ENCODE measurements at regions not wholly inside any gene's neighbourhood (a gene's known extent, or its start where the extent isn't known, plus 50 kb on each side); places are given as distances from the start of the nearest gene placed in this dataset.

DNA sequence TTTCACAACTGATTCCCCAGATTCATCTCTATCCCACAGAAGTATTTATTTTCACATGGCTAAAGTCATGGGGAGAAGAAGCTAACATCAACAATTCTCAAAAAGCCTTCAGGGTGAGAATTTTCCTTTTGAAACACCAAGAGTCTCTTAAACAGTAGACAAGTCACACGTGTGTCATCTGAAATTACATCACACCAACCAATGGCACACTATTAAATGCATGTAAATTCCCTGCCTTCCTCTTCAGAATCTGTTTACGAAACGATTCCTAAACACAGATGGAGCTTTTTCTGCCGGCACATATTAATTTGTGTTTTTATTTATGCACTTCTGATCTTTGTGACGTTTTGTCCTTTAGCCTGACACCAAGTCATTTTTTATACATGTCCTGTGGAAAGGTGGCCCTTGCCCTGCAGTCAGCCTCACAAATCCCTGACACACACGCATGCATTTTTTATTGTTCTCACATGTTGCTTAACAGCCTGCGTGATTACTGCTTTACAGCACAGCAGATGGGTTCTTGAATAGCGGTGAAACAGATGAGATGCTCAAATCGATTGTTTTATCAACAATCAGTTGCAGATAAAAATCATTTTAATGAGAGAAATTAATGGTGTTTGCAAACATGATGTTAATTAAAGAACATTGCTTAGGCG lies 735.9 kb upstream of the TENM3 start:
- Histone ChIP-seq H3F3A (ENCODE audit: insufficient read depth, low read length) (no peaks in the 10 kb centered on the region), H3K9me2 (replicated peaks; ENCODE audit: insufficient read depth, low read length) (no peaks in the 10 kb centered on the region), H3K27ac (ENCODE audit: low read length) (no peak overlapping the region), H3K9me3 (replicated peaks; ENCODE audit: insufficient read depth, low read length) (no peaks in the 10 kb centered on the region), H3K36me3 (replicated peaks; ENCODE audit: insufficient read depth, low read length) (no peaks in the 10 kb centered on the region), H3K27me3 (replicated peaks; ENCODE audit: insufficient read depth, low read length) (no peaks in the 10 kb centered on the region), H2AFZ (ENCODE audit: low read length) (no peak overlapping the region), H3K79me2 (ENCODE audit: low read length) (no peaks in the 10 kb centered on the region), H3K4me3 (ENCODE audit: low read length) (no peak overlapping the region), H4K20me1 (ENCODE audit: insufficient read depth, low read length) (no peaks in the 10 kb centered on the region), H3K9ac (ENCODE audit: low read length) (no peak overlapping the region), H3K4me1 (ENCODE audit: low read length) (no peaks in the 10 kb centered on the region), H3K4me2 (ENCODE audit: low read depth, low read length) (no peak overlapping the region)
- TF ChIP-seq, protein P1, sequence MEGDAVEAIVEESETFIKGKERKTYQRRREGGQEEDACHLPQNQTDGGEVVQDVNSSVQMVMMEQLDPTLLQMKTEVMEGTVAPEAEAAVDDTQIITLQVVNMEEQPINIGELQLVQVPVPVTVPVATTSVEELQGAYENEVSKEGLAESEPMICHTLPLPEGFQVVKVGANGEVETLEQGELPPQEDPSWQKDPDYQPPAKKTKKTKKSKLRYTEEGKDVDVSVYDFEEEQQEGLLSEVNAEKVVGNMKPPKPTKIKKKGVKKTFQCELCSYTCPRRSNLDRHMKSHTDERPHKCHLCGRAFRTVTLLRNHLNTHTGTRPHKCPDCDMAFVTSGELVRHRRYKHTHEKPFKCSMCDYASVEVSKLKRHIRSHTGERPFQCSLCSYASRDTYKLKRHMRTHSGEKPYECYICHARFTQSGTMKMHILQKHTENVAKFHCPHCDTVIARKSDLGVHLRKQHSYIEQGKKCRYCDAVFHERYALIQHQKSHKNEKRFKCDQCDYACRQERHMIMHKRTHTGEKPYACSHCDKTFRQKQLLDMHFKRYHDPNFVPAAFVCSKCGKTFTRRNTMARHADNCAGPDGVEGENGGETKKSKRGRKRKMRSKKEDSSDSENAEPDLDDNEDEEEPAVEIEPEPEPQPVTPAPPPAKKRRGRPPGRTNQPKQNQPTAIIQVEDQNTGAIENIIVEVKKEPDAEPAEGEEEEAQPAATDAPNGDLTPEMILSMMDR (IDR thresholded peaks at IDR 0.05; ENCODE audit: low read length) = no peak
- no peak for TF ChIP-seq EZH2 (optimal IDR thresholded peaks at IDR 0.05; ENCODE audit: low read depth, low read length)
- no peak for TF ChIP-seq EZH2phosphoT487 (IDR thresholded peaks at IDR 0.05; ENCODE audit: low read length)
- DNase-seq = no peak

DNA sequence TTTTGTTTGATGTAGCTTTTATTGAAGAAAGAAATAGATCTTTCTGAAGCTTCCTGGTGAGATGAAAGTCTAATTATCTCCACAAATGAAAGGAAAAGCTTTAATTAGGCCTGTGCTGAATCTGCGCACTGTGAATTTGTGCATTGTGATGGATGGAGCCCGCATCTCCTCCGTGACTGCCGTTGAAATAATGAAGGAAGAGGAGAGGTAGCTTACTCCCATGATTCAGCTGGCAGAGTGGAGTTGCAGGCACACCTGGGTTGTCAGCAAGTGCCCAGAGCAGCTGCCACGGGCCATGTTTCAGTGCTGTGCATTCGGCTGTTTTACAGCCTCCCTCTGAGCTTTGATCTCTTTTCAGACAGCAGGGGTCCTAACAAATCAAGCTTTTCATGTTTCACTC lies 735.3 kb upstream of the TENM3 start:
- no peaks in the 10 kb centered on the region for H3K27me3 ChIP-seq (replicated peaks; ENCODE audit: insufficient read depth, low read length)
- TF ChIP-seq, protein P1 (IDR thresholded peaks at IDR 0.05; ENCODE audit: low read length) = no peak
- TF ChIP-seq EZH2phosphoT487 (IDR thresholded peaks at IDR 0.05; ENCODE audit: low read length) = no peak
- no peak for TF ChIP-seq EZH2 (optimal IDR thresholded peaks at IDR 0.05; ENCODE audit: low read depth, low read length)
- H3K4me3 ChIP-seq (ENCODE audit: low read length) = no peak overlapping the region
- no peaks in the 10 kb centered on the region for H4K20me1 ChIP-seq (ENCODE audit: insufficient read depth, low read length)
- no peak overlapping the region for H3K9ac ChIP-seq (ENCODE audit: low read length)
- no peaks in the 10 kb centered on the region for H3K4me1 ChIP-seq (ENCODE audit: low read length)
- H3K36me3 ChIP-seq (replicated peaks; ENCODE audit: insufficient read depth, low read length) = no peaks in the 10 kb centered on the region
- H3K4me2 ChIP-seq (ENCODE audit: low read depth, low read length) = no peak overlapping the region
- no peak overlapping the region for H2AFZ ChIP-seq (ENCODE audit: low read length)
- no peak overlapping the region for H3K27ac ChIP-seq (ENCODE audit: low read length)
- H3K9me3 ChIP-seq (replicated peaks; ENCODE audit: insufficient read depth, low read length) = no peaks in the 10 kb centered on the region
- H3K9me2 ChIP-seq (replicated peaks; ENCODE audit: insufficient read depth, low read length) = no peaks in the 10 kb centered on the region
- H3K79me2 ChIP-seq (ENCODE audit: low read length) = no peaks in the 10 kb centered on the region
- DNase-seq = no peak
- H3F3A ChIP-seq (ENCODE audit: insufficient read depth, low read length) = no peaks in the 10 kb centered on the region

DNA sequence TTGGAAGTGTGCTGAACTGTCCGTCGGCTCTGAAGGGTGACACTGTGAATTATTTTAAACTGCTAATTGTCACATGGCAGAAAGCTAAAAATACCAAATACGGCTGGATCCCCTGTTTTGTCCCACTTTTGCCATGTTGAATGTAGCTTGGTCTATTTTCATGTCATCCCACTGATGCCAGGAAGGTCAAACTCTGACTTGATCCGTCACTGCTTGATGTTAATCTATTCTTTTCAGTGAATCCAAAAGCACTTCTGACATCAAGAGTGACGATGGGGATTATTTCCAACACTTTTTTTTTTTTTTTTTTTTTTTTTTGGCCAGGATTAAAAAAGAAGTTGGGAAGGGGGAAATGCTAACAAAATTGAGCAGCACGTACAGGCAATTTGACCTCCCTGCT lies 734.6 kb upstream of the TENM3 start:
- Histone ChIP-seq H3K27ac (ENCODE audit: low read length) (no peak overlapping the region), H3K27me3 (replicated peaks; ENCODE audit: insufficient read depth, low read length) (no peaks in the 10 kb centered on the region), H3F3A (ENCODE audit: insufficient read depth, low read length) (no peaks in the 10 kb centered on the region), H3K79me2 (ENCODE audit: low read length) (no peaks in the 10 kb centered on the region), H3K9me2 (replicated peaks; ENCODE audit: insufficient read depth, low read length) (no peaks in the 10 kb centered on the region), H3K4me2 (ENCODE audit: low read depth, low read length) (no peak overlapping the region), H4K20me1 (ENCODE audit: insufficient read depth, low read length) (no peaks in the 10 kb centered on the region), H3K9ac (ENCODE audit: low read length) (no peak overlapping the region), H3K9me3 (replicated peaks; ENCODE audit: insufficient read depth, low read length) (no peaks in the 10 kb centered on the region), H3K36me3 (replicated peaks; ENCODE audit: insufficient read depth, low read length) (no peaks in the 10 kb centered on the region), H3K4me3 (ENCODE audit: low read length) (no peak overlapping the region), H3K4me1 (ENCODE audit: low read length) (no peaks in the 10 kb centered on the region), H2AFZ (ENCODE audit: low read length) (no peak overlapping the region)
- no peak for DNase-seq
- TF ChIP-seq EZH2 (optimal IDR thresholded peaks at IDR 0.05; ENCODE audit: low read depth, low read length) (no peak), EZH2phosphoT487 (IDR thresholded peaks at IDR 0.05; ENCODE audit: low read length) (no peak)
- TF ChIP-seq, protein P1 (IDR thresholded peaks at IDR 0.05; ENCODE audit: low read length) = no peak

Measured in MM.1S (cell line).